GM18873 (cell line): ENCODE measurements at regions not wholly inside any gene's neighbourhood (a gene's known extent, or its start where the extent isn't known, plus 50 kb on each side); places are given as distances from the start of the nearest gene placed in this dataset.
"Not testable (repeated sequence)": the region's sequence is repeated elsewhere in the genome, so short reads cannot be mapped to it uniquely, and the experiment has no call there.

Experiments used
- ATAC-seq: cut with Tn5 transposase; IDR thresholded peaks from one replicate; pipeline ENCODE4 v1.9.1; 2021; ENCODE audit warnings: mild to moderate bottlenecking, moderate library complexity, moderate number of reproducible peaks; ENCODE audit not compliant: unreplicated experiment, low FRiP score

DNA sequence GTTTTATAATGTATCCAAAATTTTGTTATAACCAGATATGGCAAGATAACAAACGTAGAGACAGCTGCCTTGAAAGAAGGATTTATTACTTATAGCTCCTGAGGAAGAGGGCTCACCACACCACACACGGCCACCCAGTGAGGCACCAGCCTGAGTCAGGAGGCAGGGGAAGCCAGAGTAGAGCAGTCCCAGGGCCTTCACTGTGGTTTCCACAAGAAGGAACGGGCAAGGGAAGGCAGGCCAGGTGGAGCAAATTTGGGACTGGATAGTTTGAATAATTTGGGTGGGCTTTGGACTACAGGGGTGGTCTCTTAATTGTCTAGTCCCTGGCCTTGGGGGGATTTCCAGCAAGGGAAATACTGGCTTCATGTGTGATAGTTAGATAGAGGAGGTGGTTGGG is 72.5 kb downstream of the RRAGC start:
- no peak for ATAC-seq

DNA sequence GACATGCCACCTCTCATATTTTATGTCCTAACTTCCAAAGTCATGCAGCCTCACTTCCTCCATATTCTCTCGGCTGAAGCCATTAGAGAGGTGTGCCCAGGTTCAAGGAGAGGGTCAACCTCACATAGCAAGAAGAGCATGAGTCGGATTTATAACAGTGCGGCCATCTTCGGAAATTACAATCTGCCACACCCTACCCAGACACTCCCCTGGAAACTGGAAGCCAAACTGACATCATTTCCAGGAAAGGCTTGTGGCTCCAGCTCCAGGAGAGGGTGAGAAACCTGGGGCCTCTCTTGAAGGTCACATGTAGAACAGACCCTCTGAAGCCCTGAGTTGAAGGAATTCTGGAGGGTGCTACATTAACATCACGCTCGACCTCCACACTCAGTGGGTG is 73.5 kb downstream of the RRAGC start:
- no peak for ATAC-seq

DNA sequence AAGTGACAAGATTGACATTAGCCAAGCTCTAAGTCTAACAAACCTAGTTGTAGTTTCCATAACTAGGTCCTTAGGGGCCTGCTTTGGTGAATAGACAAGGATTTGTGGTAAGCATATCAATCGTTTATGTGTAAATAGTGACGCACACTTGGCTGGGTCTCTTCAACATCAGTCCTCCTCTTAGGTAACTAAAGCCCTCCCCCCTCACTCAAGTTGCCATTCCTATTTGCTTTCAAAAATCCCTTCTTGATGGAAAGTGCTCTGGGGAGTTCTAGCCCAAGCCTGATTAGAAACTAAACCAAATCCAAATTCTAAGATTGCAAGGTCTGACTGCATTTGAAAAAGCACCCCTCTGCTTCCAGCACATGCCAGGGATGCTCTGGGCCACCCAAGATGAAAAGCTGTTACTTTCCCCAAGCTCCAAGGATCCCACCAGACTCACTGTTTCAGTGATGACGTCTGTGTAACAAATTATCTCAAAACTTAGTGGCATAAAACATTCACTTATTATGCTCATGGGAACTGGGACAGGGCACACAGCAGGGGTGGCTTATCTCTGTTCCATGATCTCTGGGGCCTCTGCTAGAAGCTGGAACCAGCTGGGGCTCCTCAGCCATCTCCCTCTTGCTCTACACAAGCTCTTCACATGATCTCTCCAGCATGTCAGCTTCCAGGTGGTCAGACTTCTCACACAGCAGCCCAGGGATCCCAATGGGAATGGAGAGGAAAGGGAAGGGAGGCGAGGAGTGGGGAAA is 74.1 kb downstream of the RRAGC start:
- no peak for ATAC-seq

DNA sequence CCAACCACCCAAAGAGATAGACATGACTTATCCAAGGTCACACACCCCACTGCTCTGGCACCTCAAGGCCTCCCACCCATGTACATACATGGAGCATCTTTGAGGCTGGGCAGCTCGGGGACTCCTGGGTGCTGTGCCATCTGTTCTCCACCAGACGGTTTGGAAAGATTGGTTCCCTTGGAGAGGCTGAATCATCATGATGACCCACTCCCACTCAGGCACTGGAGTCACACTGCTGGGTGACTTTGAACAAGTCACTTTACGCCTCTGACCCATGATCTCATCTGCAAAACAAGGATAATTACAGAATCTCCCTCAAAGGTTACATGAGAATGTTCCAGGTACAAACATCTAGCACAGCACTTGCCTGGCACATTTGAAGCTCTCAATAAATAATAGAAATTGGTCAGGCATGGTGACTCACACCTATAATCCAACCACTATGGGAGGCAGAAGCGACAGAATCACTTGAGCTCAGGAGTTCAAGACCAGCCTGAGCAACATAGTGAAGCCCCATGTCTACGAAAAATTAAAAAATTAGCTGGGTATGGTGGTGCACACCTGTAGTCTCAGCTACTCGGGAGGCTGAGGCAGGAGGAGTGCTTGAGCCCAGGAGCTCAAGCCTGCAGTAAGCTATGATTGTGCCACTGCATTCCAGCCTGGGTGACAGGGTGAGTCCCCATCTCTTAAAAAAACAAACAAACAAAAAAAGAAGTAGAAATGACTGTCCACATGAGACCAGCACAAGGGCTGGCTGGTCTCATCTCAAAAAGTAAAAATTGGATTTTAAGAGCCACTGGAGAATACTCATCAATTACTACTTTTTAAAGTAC is 74.9 kb downstream of the RRAGC start:
- ATAC-seq: no peak

DNA sequence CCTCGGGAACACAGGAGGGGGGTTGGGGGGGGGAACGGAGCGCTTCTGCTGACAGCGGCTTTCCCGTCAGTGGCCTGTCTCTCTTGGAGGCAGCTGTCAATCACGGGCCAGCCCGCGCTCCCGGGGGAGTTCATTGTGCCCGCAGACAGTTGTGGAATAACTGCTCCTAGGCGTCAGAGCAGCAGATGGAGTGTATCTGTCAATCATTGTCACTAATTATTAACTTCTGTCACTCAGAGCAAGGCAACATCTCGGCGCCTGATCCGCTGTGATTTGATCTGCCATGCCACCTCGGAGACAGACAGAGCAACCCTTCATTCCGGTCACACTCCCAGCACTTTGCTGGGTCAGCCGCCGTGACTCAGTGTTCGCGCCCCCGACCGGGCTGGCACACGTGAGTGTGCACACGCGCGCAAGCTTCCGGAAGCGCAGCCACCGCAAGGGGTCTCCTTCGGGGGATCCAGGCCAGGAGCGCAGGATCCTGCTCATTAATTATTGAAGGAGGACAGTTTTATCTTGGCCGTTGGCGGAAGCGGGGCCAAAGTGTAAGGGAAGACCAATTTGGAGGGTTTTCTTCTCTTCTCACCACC is 75.8 kb downstream of the RRAGC start:
- no peak for ATAC-seq

DNA sequence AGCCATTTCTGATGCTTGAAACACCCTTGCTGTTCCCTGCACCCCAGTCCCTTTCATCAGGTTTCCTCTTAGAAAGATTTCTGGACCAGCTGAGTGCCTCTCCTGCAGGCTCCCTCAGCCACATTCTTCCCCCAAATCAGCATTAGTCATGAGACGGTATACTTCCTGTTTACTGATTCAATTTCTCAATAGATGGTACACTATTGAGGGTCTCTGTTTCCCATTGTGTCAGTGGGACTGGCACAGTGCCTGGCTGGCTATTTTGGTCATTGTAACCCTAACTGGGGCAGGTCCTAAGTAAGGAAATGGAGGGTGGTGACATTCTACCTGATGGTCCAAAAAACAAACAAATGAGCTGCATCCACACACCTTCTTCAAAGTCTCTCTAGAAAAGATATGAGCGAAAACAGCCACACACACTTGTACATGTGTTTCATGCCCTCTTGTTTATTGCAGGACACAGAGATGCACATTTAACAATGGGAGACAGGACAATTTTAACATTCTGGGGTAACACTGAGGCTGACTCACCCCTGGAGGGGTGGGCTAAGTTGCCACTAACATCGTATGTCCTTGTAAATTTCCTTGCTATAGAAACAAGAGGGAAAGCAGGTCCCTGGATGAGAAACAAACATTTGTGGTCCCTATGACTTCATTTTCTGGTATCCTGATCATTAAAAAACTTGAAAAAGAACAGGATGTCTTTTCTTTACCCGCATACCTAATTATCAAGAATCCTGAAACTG is 77.5 kb downstream of the RRAGC start:
- no peak for ATAC-seq

DNA sequence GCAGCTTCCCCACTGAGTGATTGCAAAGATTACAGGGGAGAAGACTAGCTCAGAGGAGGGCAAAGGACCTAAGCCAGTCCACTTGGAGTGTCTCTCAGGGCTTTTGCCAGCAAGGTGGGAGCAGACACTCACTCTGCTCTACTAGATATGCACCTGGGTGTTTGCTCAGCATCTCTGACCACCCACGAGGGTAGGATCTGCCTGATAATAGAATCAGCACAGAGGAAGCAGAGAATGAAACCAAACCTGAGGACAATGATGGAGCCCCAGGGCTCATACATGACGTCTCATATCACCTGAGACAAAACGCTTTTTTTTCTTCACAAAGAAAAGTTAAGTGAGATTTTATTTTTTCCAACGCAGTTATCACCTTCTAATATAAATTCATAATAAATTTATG is 79.4 kb downstream of the RRAGC start:
- no peak for ATAC-seq

DNA sequence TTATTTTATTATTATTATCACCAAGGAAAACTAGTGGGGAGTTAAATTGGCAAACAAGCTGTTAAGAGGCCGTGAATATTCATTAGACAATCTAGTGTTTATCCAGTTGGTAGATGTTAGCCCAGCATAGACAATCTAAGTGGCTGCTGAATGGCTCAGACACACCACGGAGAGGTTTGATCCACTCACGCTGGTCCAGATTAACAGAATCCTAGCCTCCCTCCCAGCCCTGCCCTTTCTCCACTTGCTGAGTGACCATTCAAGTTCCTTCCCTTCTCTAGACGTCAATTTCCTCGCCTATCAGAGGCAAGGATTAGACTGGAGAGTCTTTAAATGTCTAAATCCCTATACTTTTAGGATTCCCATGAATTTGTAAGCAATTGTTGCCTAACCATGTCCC is 80.1 kb downstream of the RRAGC start:
- ATAC-seq: no peak

DNA sequence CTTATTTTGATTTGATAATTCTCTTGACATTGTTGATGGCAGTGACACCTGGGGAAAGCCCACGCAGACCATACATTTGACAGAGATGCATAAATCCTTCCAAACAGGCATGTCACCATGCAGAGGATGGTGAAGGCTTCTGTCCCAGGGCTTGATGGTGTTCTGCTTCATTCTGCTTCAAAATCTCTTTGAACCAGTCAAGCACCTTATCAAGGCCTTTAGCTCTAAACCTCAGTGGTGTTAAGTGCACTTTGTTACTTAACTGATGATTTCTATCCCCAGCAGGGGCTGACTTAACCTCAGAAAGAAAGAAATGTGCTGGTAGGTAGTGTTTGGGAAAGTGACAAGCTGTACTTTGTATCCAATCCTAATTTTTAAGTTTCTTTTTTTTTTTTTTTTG is 81.1 kb downstream of the RRAGC start:
- ATAC-seq: no peak

DNA sequence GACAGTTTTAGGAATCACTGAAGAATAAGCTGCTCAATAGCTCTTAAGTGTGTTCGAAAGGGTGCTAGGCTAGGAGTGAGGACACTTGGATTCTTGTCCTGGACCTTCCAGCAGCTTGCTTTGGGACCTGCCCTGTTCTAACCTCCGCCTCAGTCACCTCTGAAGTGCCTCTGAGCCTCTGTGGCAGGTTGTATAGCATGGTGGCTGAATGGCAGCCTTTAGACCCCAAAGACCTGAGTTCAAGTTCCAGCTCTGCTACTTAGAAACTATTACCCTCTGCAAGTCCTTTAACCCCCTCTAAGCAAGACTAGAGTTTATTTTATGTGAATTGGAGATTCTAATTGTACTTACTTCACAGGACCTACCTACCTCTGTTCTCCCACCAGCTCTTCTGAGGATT is 81.5 kb downstream of the RRAGC start:
- ATAC-seq: no peak

DNA sequence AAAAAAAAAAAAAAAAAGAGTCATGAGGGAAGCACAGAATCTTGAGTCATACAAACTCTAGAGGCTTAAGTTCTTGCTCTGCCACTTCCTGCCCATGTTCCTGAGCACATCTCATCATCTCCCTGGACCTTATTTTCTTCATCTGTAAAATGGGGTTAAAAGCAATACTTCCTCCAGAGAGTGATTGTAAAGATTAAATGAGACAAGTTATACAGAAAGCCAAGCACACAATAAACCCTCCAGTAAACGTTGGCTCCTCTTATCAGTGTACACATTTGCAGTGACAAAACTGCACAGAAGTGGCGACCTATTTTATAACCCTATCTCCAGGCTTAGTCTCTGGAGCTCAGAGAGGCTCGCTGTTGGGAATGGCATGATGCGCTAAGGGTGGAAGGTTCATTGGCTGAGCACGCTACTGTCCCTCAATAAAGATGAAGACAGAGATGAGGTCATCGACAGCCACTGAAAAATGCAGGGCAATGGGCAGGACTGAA is 82.1 kb downstream of the RRAGC start:
- ATAC-seq: no peak

DNA sequence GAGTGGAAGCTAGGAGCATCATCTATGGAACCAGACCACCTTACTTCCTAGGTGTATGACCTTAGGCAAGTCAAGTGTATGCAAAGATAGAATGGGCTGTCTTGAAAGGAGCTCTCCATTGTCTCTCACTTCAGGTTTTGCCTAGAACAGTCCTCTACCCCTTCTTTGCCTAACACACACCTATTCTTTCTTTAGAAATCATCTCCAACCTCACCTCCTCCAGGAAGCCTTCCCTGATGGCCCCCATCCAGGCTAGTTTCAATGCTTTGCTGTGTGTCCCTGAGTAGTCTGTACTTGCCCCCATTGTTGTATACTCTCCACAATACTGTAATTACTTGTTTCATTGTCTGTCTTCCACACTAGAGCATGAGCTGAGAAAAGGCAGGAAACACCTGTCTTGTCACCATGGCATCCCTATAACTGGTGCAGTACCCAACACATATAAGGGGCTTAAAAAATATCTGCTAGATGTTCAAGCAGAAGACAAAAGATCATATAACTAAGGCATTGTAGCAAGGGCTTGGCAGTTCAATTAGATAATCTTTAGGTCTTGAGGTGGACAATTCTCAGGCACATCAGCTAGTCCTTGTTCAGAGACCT is 83.0 kb downstream of the RRAGC start:
- no peak for ATAC-seq

DNA sequence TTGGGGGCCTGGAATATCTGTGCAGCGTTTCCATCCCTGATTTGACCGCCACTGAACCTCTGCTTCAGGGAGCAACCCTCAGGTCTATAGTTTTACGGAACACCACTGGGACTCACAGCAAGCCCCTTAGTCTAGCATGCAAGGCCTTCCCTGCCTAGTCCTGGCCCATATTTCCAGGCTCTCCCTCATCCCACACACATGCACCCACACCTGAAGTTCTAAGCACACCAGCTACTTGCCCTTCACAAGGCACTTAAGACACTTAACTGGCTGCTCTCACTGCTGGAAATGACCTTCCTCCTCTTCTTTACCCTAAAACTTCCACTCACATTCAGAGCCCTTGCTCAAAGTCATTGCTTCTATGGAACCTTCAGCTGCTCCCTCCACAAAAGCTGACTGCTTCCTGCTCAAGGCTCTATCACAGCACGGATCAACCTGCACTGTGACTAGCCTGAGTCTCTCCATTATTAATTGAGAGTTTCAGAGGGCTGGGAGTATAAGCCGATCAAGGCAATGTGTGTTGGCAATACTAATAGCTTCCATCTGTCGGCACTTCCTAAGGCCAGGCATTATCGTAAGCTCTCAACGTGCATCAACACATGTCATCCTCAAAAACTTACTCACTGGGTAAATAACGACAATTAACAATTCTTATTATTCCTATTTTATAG is 84.3 kb downstream of the RRAGC start:
- ATAC-seq: no peak

DNA sequence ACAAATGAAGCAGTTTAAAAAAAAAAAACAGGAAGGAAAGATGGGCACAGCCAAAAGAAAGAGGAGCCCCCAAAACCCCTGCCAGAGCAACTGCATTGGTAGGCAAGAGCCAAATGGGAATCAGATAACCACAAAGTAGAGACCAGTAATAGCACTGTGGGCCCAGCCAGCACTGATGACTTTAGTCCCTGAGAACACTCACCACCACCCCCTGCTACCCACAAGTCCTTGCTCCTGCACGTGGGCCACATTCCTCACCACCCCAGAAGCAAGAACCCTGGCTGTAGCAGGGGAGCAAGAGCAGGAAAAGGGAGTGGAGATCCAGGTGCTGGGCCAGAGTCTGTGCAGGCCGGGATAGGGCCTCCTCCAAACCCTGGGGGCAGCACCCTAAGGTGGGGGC is 86.1 kb downstream of the RRAGC start:
- no peak for ATAC-seq

DNA sequence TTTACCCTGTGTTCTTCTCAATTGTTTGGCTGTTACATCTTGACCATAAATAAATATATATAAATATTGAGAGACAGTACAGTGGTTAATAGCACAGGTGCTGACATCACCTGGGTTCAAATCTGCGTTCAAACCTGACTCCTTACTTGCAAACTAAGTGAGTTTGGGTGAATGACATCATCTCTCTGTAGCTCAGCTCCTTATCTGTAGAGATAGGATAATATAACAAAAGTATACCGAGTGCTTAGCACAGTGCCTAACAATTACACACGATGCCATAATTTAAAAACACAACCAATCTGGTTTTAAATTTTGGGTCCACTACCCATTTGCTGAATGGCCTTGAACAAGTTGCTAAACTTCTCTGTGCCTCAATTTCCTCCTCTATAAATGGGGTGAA is 86.6 kb downstream of the RRAGC start:
- ATAC-seq: no peak

DNA sequence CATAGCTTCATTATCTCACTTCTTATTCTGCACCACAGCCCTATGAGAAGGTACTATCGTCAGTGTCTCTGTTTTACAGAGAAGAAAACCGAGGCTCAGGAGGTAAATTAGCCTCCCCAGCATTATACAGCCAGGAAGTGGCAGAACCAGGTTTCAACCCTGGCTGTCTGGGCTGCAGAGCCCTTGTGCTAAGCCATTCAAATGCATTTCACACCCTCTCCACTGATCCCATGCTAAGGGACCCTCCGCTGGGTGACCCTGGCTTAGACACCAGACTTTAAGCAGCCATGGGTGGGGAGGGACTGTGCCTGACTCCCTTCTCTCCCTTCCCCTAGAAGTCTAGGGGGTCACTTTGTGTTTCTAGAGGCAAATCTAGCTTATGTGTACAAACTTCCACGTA is 87.5 kb downstream of the RRAGC start:
- ATAC-seq: no peak

DNA sequence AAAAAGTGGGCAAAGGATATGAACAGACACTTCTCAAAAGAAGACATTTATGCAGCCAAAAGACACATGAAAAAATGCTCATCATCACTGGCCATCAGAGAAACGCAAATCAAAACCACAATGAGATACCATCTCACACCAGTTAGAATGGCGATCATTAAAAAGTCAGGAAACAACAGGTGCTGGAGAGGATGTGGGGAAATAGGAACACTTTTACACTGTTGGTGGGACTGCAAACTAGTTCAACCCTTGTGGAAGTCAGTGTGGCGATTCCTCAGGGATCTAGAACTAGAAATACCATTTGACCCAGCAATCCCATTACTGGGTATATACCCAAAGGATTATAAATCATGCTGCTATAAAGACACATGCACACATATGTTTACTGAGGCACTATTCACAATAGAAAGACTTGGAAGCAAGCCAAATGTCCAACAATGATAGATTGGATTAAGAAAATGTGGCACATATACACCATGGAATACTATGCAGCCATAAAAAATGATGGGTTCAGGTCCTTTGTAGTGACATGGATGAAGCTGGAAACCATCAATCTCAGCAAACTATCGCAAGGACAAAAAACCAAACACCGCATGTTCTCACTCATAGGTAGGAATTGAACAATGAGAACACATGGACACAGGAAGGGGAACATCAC is 88.9 kb downstream of the RRAGC start:
- not testable (repeated sequence) for ATAC-seq

DNA sequence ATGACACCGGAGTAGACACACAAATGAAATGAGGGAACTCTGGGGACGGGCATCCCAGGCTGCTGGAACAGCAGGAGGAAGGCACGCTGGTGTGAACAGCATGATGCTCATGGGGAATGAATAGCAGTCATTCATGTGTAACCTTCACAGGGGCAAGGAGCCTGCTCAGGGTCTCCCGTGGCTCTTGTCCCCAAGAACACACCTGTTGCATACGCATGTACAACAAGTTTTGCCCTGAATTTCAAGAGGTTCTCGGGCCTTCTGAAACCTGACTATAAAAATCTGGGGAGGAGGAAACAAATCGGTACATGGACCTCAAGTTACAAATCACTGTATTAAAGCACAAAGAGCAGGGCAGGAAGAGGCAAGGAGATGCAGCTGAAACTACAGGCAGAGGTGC is 93.4 kb downstream of the RRAGC start:
- ATAC-seq: no peak

DNA sequence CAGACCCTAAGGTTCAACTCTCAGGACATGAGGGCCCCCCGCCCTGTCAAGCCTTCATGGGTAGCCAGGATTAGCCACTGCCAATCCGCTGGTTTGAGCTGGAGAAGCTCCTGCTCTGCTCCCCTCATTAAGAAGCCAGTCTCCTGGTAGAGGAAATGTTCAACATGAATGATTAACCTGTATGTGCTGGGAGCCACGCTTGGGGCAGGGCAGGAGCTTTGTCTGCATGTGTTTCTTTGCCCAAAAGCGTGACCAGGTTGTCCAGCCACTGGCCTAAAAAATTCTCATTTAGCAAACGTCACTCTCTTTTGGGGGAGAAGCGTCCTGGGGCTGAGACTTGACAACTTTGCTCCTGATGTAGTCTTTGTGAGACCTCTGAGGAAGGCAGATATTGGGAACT is 96.5 kb downstream of the RRAGC start:
- ATAC-seq: no peak
